Mesothelial cell of epicardium (in vitro differentiated cells): ENCODE measurements at regions not wholly inside any gene's neighbourhood (a gene's known extent, or its start where the extent isn't known, plus 50 kb on each side); places are given as distances from the start of the nearest gene placed in this dataset.
"Not testable (repeated sequence)": the region's sequence is repeated elsewhere in the genome, so short reads cannot be mapped to it uniquely, and the experiment has no call there.

ENCODE experiments used
- DNase-seq, 2 experiments: peaks; one replicate each; pipeline ENCODE4 v3.0.0; 2021; ENCODE audit warnings: low spot score in 2 of 2; ENCODE audit not compliant: unreplicated experiment in 2 of 2
- H3K27ac Mint-ChIP-seq: 2 replicates; pipeline ENCODE4 v1.8.0; 2021; ENCODE audit warnings: mixed read lengths
- H3K27me3 Mint-ChIP-seq: 2 replicates; pipeline ENCODE4 v1.8.0; 2021; ENCODE audit warnings: low read depth, mixed read lengths
- H3K36me3 Mint-ChIP-seq: 2 replicates; pipeline ENCODE4 v1.8.0; 2021; ENCODE audit warnings: mixed read lengths
- H3K4me1 Mint-ChIP-seq: 2 replicates; pipeline ENCODE4 v1.8.0; 2021; ENCODE audit warnings: mixed read lengths
- H3K4me3 Mint-ChIP-seq: 2 replicates; pipeline ENCODE4 v1.8.0; 2021; ENCODE audit warnings: mild to moderate bottlenecking, moderate library complexity, mixed read lengths
- H3K9me3 Mint-ChIP-seq: 2 replicates; pipeline ENCODE4 v1.8.0; 2021; ENCODE audit warnings: mixed read lengths
- TF ChIP-seq, protein P1 (sequence below): fragments of 200-600 bp; sonication (generic); IDR thresholded peaks from one replicate; pipeline ENCODE4 v1.5.0; 2021; ENCODE audit warnings: antibody characterized with exemption; ENCODE audit not compliant: unreplicated experiment

GRCh38 chr2:76188334-76189008 lies 477.8 kb upstream of the GCFC2 start:
- H3K4me3 Mint-ChIP-seq: no peak overlapping the region
- H3K27ac Mint-ChIP-seq: no peak overlapping the region
- H3K9me3 Mint-ChIP-seq: no peaks in the 10 kb centered on the region
- H3K27me3 Mint-ChIP-seq: no peaks in the 10 kb centered on the region
- H3K36me3 Mint-ChIP-seq: no peaks in the 10 kb centered on the region
- H3K4me1 Mint-ChIP-seq: peaks cover 7% of the 10 kb centered on the region
- no peak for DNase-seq
- TF ChIP-seq, protein P1, sequence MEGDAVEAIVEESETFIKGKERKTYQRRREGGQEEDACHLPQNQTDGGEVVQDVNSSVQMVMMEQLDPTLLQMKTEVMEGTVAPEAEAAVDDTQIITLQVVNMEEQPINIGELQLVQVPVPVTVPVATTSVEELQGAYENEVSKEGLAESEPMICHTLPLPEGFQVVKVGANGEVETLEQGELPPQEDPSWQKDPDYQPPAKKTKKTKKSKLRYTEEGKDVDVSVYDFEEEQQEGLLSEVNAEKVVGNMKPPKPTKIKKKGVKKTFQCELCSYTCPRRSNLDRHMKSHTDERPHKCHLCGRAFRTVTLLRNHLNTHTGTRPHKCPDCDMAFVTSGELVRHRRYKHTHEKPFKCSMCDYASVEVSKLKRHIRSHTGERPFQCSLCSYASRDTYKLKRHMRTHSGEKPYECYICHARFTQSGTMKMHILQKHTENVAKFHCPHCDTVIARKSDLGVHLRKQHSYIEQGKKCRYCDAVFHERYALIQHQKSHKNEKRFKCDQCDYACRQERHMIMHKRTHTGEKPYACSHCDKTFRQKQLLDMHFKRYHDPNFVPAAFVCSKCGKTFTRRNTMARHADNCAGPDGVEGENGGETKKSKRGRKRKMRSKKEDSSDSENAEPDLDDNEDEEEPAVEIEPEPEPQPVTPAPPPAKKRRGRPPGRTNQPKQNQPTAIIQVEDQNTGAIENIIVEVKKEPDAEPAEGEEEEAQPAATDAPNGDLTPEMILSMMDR: no peak

DNA sequence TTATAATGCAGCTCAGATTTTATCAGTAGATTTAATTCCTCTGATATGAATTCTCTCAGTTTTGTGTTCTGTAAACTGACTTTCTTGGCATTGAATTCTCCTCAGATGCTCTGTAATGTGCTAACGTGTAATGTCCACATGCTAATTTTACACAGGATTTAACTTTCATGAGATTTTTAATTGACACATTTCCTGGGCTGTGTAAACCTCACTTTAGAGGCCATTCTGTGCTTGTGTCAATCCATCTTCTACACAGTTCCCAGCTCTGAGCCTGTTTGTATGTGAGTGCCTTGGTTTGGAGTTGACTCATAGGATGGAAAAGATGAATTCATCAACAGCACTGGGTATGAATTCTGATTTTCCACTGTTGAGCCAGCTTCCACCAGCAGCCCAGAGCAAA lies 476.7 kb upstream of the GCFC2 start:
- no peaks in the 10 kb centered on the region for H3K36me3 Mint-ChIP-seq
- H3K4me1 Mint-ChIP-seq: peaks cover under 1% of the 10 kb centered on the region
- no peak overlapping the region for H3K27ac Mint-ChIP-seq
- no peak for DNase-seq
- H3K4me3 Mint-ChIP-seq: no peak overlapping the region
- TF ChIP-seq, protein P1: no peak
- no peaks in the 10 kb centered on the region for H3K9me3 Mint-ChIP-seq
- no peaks in the 10 kb centered on the region for H3K27me3 Mint-ChIP-seq

GRCh38 chr2:76180676-76181075 lies 470.0 kb upstream of the GCFC2 start:
- no peaks in the 10 kb centered on the region for H3K27me3 Mint-ChIP-seq
- TF ChIP-seq, protein P1: no peak
- peaks cover 2% of the 10 kb centered on the region for H3K36me3 Mint-ChIP-seq
- no peaks in the 10 kb centered on the region for H3K4me1 Mint-ChIP-seq
- no peak overlapping the region for H3K27ac Mint-ChIP-seq
- peaks cover 36% of the 10 kb centered on the region for H3K9me3 Mint-ChIP-seq
- no peak overlapping the region for H3K4me3 Mint-ChIP-seq
- no peak for DNase-seq

GRCh38 chr2:76178610-76179009 lies 467.9 kb upstream of the GCFC2 start:
- Mint-ChIP-seq H3K36me3 (peaks cover 2% of the 10 kb centered on the region), H3K27ac (no peak overlapping the region), H3K4me3 (no peak overlapping the region), H3K9me3 (peaks cover 55% of the 10 kb centered on the region), H3K4me1 (no peaks in the 10 kb centered on the region), H3K27me3 (no peaks in the 10 kb centered on the region)
- no peak for DNase-seq
- TF ChIP-seq, protein P1: no peak

DNA sequence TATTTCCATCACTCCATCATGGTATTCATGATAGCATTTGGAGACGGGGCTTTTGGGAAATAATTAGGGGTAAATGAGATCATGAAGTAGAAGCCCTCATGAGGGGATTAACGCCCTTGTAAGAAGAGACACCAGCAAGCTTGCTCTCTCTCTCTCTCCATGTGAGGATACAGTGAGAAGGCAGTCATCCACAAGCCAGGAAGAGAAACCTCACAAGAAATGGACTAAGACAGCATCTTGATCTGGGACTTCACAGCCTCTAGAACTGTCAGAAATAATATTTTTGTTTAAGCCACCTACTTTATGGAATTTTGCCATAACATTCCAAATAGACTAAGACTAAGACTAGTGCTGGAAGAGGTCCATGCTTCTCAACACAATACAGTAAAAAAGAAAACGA lies 464.6 kb upstream of the GCFC2 start:
- no peak overlapping the region for H3K4me3 Mint-ChIP-seq
- no peaks in the 10 kb centered on the region for H3K4me1 Mint-ChIP-seq
- peaks cover 68% of the 10 kb centered on the region for H3K9me3 Mint-ChIP-seq
- no peak for DNase-seq
- H3K27me3 Mint-ChIP-seq: no peaks in the 10 kb centered on the region
- TF ChIP-seq, protein P1: no peak
- no peak overlapping the region for H3K27ac Mint-ChIP-seq
- peaks cover 5% of the 10 kb centered on the region for H3K36me3 Mint-ChIP-seq

GRCh38 chr2:76174505-76174904 lies 463.8 kb upstream of the GCFC2 start:
- Mint-ChIP-seq H3K4me3 (no peak overlapping the region), H3K4me1 (no peaks in the 10 kb centered on the region), H3K27ac (no peak overlapping the region), H3K27me3 (no peaks in the 10 kb centered on the region), H3K36me3 (peaks cover 5% of the 10 kb centered on the region), H3K9me3 (peaks cover 68% of the 10 kb centered on the region)
- TF ChIP-seq, protein P1: no peak
- DNase-seq: no peak

DNA sequence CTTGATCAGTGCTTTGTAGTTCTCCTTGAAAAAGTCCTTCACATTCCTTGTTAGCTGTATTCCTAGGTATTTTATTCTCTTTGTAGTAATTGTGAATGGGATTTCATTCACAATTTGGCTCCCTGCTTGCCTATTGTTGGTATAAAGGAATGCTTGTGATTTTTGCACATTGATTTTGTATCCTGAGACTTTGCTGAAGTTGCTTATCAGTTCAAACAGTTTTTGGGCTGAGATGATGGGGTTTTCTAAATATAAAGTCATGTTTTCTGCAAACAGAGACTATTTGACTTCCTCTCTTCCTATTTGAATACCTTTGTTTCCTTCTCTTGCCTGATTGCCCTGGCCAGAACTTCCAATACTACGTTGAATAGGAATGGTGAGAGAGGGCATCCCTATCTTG lies 462.5 kb upstream of the GCFC2 start:
- H3K27ac Mint-ChIP-seq, H3K4me3 Mint-ChIP-seq, H3K27me3 Mint-ChIP-seq, DNase-seq, H3K36me3 Mint-ChIP-seq, H3K4me1 Mint-ChIP-seq: not testable (repeated sequence)
- peaks cover 55% of the 10 kb centered on the region for H3K9me3 Mint-ChIP-seq

- DNase-seq, H3K36me3 Mint-ChIP-seq, H3K4me1 Mint-ChIP-seq, H3K27ac Mint-ChIP-seq, H3K27me3 Mint-ChIP-seq, H3K4me3 Mint-ChIP-seq: not testable (repeated sequence)
- peaks cover 48% of the 10 kb centered on the region for H3K9me3 Mint-ChIP-seq
These were observed 461.5 kb upstream of the GCFC2 start for GRCh38 chr2:76172154-76172595.
